ENCODE measurements at regions not wholly inside any gene's neighbourhood (a gene's known extent, or its start where the extent isn't known, plus 50 kb on each side); places are given as distances from the start of the nearest gene placed in this dataset.

DNA sequence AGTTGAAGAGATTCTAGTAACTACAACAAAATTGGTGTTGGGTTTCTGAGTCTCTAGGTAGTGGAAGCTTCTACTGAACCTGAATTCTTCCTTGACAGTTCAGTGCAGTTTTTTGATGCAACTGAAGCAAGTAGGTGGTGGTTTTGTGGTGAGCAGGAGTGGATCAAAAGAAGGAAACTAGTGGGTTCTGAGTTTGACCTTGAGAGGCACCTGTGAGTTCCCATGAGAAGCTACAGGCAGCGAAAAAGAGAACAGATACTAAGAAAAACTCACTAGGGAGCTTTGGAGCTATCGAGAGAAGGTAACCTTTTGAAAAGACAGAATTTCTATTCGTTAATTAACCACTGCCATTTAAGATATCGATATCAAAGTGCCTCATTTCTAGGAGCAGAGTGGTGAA, 145.2 kb downstream of the PDHA2 start:
- ATAC-seq (ENCODE audit: poor library complexity) (no peak), DNase-seq (no peak)
- intact Hi-C loops (cut with DNase I), result no loop called here

DNA sequence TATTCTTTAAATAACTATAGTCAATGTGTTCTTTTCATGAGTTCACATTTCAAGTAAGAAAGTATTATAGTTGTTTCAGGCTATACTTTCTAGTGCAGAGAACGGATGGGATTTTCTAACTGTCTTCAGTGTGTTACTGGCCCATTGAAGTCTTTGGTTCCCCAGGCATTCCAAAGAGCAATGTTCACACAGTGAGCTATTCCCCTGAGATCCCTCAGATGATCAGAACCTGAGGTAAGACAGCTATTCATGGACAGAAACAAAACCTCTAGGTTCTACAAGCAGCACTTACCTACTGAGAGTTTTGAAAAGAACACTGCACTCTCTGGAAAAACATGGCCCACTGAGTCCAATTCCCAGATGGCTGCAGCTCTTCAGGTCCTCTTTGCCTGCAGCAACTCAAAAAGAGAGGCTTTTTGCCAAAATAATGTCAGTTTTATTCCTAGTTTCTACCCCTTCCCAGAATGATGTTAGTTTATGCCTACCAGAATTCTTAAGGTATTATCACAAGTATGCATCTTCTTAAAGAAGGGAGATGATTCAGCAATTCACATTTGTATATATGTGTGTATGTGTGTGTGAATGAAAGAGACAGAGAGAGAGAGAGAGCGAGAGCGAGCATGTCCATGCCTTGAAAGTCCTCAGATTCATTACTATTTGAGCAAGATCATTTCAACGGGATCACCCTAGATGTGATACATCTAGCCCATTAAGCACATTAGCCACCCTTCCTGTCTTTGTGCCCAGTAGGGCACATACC, 146.1 kb downstream of the PDHA2 start:
- no peak for ATAC-seq (ENCODE audit: poor library complexity)
- intact Hi-C loops (cut with DNase I), result no loop called here
- no peak for DNase-seq

- intact Hi-C loops (cut with DNase I), result no loop called here
- ATAC-seq (ENCODE audit: poor library complexity) (no peak), DNase-seq (no peak)
Measured at GRCh38 chr4:95987851-95988250, 148.0 kb downstream of the PDHA2 start.

GRCh38 chr4:95998311-95998710, 158.4 kb downstream of the PDHA2 start:
- no peak for ATAC-seq (ENCODE audit: poor library complexity)
- DNase-seq, result no peak
- intact Hi-C loops (cut with DNase I), result no loop called here

- no peak for ATAC-seq (ENCODE audit: poor library complexity)
- DNase-seq, result no peak
- intact Hi-C loops (cut with DNase I), result no loop called here
Measured at GRCh38 chr4:96003951-96004740, 164.3 kb downstream of the PDHA2 start.

GRCh38 chr4:96009427-96010119, 169.7 kb downstream of the PDHA2 start:
- DNase-seq, result no peak
- no peak for ATAC-seq (ENCODE audit: poor library complexity)
- intact Hi-C loops (cut with DNase I), result no loop called here

GRCh38 chr4:96012687-96013086, 172.8 kb downstream of the PDHA2 start:
- intact Hi-C loops (cut with DNase I), result no loop called here
- no peak for DNase-seq
- ATAC-seq (ENCODE audit: poor library complexity), result no peak

DNA sequence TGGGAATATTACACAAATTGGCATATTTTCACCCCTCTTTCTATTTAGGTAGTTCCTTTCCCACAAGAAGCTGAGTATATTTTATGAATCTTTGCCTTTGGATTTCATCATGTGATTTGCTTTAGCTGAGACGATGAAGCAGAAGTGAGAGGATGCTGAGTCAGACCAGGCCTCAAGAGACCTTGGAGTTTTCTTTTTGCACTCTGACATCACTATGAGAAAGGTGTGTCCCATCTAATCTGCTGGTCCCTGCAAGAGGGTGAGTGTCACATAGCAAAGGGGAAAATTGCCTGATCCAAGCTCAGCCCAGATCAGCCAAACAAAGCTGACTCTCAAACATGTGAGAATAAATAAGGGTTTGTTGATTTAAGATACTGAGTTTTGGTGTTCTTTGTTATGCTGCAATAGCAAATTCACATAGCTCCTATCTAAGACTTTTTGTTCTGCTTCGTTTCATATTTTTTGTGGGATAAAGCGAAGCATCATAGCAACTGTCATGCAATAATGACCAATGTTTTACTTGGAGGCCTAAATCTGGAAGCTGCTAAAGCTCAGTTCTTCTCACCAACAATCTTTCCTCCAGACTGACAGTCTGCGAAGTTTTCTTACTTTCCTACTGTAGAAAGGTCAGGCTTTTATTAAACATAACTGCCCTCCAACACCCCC, 176.9 kb downstream of the PDHA2 start:
- ATAC-seq (ENCODE audit: poor library complexity), result peak; percentile 25
- intact Hi-C loops (cut with DNase I), result no loop called here

DNA sequence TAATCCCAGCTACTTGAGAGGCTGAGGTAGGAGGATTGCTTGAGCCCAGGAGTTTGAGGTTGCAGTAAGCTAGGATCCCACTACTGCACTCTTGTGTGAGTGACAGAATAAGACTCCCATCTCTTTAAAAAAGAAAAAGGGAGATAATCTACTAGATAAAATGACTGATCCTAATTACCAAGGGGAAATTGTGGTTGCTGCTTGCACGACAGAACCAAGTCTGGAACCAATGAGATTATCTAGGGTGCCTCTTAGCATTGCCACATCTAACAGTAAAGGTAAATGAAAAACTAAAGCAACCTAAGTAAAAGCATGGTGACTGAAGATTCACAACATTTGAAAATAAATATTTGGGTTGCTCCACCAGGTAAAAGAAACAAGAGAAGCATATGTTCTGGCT, 185.1 kb downstream of the PDHA2 start:
- DNase-seq, result no peak
- ATAC-seq (ENCODE audit: poor library complexity), result no peak

More for the DNA sequence above, 176.9 kb downstream of the PDHA2 start:
- DNase-seq, result no peak

GRCh38 chr4:96035727-96036126, 195.8 kb downstream of the PDHA2 start:
- intact Hi-C loops (cut with DNase I), result no loop called here
- ATAC-seq (ENCODE audit: poor library complexity) (no peak), DNase-seq (no peak)

More for the DNA sequence above, 185.1 kb downstream of the PDHA2 start:
- intact Hi-C loops (cut with DNase I), result no loop called here

GRCh38 chr4:96036781-96037180, 196.9 kb downstream of the PDHA2 start:
- intact Hi-C loops (cut with DNase I), result no loop called here
- DNase-seq (no peak), ATAC-seq (ENCODE audit: poor library complexity) (no peak)

DNA sequence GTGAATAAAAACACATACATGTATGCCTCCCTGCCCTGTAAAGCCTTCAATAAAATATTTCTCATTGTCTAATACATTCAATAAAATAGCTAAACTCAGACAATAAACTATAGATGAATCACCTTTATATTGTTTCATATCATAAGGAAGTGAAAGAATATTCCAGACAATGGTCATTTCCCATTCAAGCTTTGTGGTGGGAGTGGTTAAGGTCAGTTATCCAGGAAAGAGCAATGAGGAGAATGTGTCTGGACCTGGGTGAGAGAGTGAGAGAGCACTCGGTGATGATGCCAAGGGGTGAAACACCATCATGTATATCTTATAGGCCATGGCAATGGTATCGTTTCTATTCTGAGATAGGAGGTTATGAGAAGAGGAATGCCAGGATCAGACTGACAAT, 197.8 kb downstream of the PDHA2 start:
- DNase-seq, result no peak
- ATAC-seq (ENCODE audit: poor library complexity), result no peak
- intact Hi-C loops (cut with DNase I), result no loop called here

GRCh38 chr4:96039217-96039616, 199.3 kb downstream of the PDHA2 start:
- DNase-seq, result no peak
- intact Hi-C loops (cut with DNase I), result no loop called here
- no peak for ATAC-seq (ENCODE audit: poor library complexity)

DNA sequence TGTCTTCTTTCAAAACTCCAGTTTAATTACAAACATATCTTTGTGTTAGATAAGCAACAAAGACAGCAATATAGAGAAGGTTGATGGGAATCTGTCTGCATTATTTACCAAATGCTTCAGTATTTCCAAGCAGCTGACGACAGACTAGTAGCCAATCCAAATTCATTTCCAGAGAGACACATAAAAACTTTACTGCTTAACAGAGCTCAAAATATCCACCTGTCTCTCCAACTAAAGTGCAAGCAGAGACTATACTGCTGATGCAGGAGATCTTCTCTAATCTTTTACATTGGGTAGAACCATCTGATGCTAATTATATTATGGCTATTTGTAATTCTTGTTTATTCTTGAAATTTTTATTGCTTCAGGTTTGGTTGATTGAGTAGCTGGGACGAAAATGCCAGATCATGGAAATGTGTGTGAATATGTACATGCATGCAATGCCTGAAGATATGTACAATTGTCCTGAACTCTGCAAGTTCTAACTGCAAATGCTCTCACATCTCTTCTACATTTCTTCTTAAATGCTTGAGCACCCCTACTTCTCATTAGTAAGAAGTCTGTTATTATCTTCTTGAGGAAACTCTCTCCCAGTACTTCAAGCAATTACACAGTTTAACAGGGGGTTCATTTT, 200.0 kb downstream of the PDHA2 start:
- DNase-seq, result no peak
- ATAC-seq (ENCODE audit: poor library complexity), result no peak
- intact Hi-C loops (cut with DNase I), result no loop called here

DNA sequence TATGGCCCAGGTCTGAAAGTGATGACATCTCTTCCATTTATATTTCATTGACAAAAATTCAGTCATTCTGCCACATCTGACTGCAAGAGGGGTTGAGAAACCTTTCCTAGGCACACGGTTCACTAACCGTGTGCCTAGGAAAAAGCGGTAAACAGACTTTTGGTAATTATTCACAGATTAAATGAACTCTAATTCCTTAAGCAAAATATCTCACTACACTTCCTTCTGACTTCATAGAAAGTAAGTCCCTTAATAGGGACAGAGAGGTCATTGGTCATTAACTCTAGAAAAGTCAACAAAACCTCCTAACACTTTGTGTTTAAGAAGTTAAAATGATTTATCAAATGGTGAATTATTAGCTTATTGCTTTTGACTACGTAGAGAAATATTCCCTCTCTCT, 205.1 kb downstream of the PDHA2 start:
- intact Hi-C loops (cut with DNase I), result no loop called here
- DNase-seq (no peak), ATAC-seq (ENCODE audit: poor library complexity) (no peak)

GRCh38 chr4:96052827-96053226, 212.9 kb downstream of the PDHA2 start:
- intact Hi-C loops (cut with DNase I), result no loop called here
- ATAC-seq (ENCODE audit: poor library complexity) (no peak), DNase-seq (no peak)

DNA sequence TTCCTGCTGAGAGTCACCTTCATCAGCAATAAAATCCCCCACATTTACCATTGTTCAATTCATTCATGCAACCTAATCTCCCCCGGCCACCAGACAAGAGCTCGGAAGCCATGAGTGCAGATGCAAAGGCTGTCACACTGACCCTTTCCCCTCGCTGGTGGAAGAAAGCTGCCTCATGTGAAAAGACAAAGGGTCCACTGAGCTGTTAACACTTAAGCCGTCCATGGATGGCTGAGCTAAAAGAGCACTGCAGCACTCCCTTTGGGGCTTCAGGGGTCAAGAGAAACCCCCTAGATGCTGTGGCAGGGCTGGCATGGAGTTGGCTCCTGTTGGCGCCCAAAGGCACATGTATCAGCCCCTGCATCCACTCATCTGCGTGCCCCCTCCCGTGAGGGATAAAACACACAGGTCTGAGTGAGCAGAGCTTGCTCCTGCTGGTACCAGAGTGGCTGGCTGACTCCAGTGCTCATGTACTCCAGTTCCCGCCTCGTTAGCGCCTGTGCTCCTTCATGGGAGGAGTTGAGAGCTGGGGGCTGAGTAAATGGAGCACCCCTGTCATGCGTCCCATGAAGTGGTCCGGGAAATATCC, 216.5 kb downstream of the PDHA2 start:
- no peak for ATAC-seq (ENCODE audit: poor library complexity)
- intact Hi-C loops (cut with DNase I), result no loop called here
- DNase-seq, result no peak

DNA sequence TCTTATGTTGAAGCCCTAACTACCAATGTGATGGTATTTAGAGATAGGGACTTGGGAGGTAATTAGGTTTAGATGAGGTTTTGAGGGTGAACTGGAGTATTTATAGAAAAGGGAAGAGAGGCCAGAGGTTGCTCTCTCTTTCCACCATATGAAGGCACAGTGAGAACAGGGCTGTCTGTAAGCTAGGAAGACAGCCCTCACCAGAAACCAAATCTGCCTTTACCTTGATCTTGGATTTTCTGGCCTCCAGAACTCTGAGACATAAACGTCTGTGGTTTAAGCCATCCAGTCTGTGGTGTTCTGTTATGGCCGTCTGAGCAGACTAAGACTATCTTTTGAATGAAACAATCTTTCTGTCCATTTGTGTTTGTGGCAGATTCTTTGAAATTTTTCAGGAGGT, 223.7 kb downstream of the PDHA2 start:
- intact Hi-C loops (cut with DNase I), result no loop called here
- ATAC-seq (ENCODE audit: poor library complexity), result no peak
- DNase-seq, result no peak

Measured in Right ventricle myocardium superior (tissue), 1 donor.